ENCODE measurements at regions not wholly inside any gene's neighbourhood (a gene's known extent, or its start where the extent isn't known, plus 50 kb on each side); places are given as distances from the start of the nearest gene placed in this dataset.

DNA sequence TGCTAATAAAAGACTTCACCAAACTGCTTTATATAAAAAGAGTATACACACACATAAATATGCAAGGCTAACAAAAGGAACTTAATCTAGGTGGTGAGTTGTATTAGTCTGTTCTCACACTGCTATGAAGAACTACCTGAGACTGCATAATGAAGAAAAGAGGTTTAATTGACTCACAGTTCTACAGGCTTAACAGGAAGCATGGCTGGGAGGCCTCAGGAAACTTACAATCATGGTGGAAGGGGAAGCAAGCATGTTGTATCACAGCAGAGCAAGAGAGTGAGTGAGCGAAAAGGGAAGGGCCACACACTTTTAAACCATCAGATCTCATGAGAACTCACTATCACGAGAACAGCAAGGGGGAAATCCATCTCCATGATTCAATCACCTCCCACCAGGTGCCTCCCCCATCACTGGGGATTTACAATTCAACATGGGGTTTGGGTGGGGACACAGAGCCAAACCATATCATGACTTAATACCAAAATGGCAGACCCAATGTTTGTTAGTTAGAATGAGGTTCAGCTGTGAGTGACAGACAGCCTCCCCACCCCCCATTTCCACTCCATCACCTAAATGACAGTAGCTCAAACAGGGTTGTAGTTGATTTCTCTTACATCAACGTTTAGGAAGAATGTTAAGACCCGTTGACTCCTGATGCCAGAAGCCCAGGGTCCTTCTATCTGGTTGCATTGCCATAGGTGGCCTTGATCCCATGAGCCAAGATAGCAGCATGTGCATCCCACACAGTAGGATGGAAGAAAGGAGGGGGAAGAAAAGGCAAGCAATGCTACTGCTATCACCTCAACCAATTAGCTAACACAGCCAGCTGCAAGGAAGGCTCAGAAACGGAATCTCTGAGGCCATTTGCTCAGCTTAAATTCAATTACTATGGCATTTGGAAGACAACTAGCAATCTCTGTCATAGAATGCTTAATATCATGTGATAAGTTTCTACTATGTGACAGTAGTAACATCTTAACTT lies 77.0 kb downstream of the CCDC71L start:
- no peak overlapping the region for H3K27ac ChIP-seq (ENCODE audit: extremely low read depth, low read depth, low read length)
- no peak overlapping the region for H3K4me3 ChIP-seq (ENCODE audit: low read depth, low read length)
- no peaks in the 10 kb centered on the region for H3K9me3 ChIP-seq (ENCODE audit: control insufficient read depth, insufficient read depth, low read depth, low read length)
- ChIA-PET POLR2A (no interaction called here), CTCF (no interaction called here)
- H3K36me3 ChIP-seq (ENCODE audit: control insufficient read depth in 2 of 2, insufficient read depth in 1 of 2, low read length in 2 of 2), result no peaks in the 10 kb centered on the region
- H3K4me1 ChIP-seq (ENCODE audit: control insufficient read depth, insufficient read depth, low read length), result no peaks in the 10 kb centered on the region
- TF ChIP-seq ELK4 (IDR thresholded peaks at IDR 0.05; ENCODE audit: borderline replicate concordance, low read depth, low read length), result no peak
- no peak for TF ChIP-seq ZNF791 (tag by site-specific recombination; IDR thresholded peaks at IDR 0.05)
- TF ChIP-seq ZNF549 (tag by site-specific recombination; IDR thresholded peaks at IDR 0.05), result no peak
- no peak for TF ChIP-seq ZNF292 (tag by site-specific recombination; IDR thresholded peaks at IDR 0.05; ENCODE audit: borderline replicate concordance, low read depth)
- TF ChIP-seq OVOL3 (tag by site-specific recombination; IDR thresholded peaks at IDR 0.05), result no peak
- TF ChIP-seq ZNF768 (tag by site-specific recombination; IDR thresholded peaks at IDR 0.05), result no peak
- no peak for TF ChIP-seq ZEB2 (tag by site-specific recombination; IDR thresholded peaks at IDR 0.05)
- TF ChIP-seq GLI2 (tag by site-specific recombination; IDR thresholded peaks at IDR 0.05; ENCODE audit: borderline replicate concordance, low read depth), result no peak

DNA sequence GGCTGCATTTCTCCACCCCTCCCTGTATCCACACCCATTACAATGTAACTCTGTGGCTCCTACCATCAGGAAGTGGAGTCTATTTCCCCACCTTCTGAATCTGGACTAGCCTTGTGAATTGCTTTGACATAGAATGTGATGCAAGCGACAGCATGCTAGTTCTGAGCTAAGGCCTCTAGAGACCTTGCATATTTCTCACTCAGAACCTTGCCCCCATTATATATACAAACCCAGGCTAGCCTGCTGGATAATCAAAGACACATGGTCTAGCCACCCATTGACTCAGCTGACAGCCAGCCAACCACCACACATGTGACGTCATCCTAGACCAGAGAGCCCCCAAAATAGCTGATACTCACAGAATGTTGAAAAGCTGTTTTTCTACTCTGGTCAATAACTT lies 77.9 kb downstream of the CCDC71L start:
- TF ChIP-seq ZNF548 (tag by site-specific recombination; IDR thresholded peaks at IDR 0.05) (no peak), ZNF335 (tag by site-specific recombination; conservative IDR thresholded peaks at IDR 0.05) (no peak), GLIS2 (tag by site-specific recombination; IDR thresholded peaks at IDR 0.05) (no peak), ZNF530 (tag by site-specific recombination; IDR thresholded peaks at IDR 0.05; ENCODE audit: low read depth) (no peak), ZNF239 (tag by site-specific recombination; IDR thresholded peaks at IDR 0.05) (no peak), ZFHX2 (tag by site-specific recombination; conservative IDR thresholded peaks at IDR 0.05) (no peak), HOXD13 (CRISPR knock-in tag; IDR thresholded peaks at IDR 0.05; ENCODE audit: borderline replicate concordance) (no peak), ZNF280D (tag by site-specific recombination; IDR thresholded peaks at IDR 0.05) (no peak), ZNF555 (tag by site-specific recombination; conservative IDR thresholded peaks at IDR 0.05) (no peak), FEZF1 (tag by site-specific recombination; IDR thresholded peaks at IDR 0.05) (no peak), ZNF157 (tag by site-specific recombination; IDR thresholded peaks at IDR 0.05) (no peak), GLI4 (tag by site-specific recombination; IDR thresholded peaks at IDR 0.05) (no peak), PRDM1 (tag by site-specific recombination; IDR thresholded peaks at IDR 0.05) (no peak), ZNF324 (tag by site-specific recombination; IDR thresholded peaks at IDR 0.05) (no peak), ZNF146 (tag by site-specific recombination; IDR thresholded peaks at IDR 0.05) (no peak)
- H3K4me3 ChIP-seq (ENCODE audit: low read depth, low read length), result no peak overlapping the region
- no peaks in the 10 kb centered on the region for H3K9me3 ChIP-seq (ENCODE audit: control insufficient read depth, insufficient read depth, low read depth, low read length)
- no peaks in the 10 kb centered on the region for H3K36me3 ChIP-seq (ENCODE audit: control insufficient read depth in 2 of 2, insufficient read depth in 1 of 2, low read length in 2 of 2)
- H3K4me1 ChIP-seq (ENCODE audit: control insufficient read depth, insufficient read depth, low read length), result no peaks in the 10 kb centered on the region
- POLR2A ChIA-PET, result no interaction called here
- H3K27ac ChIP-seq (ENCODE audit: extremely low read depth, low read depth, low read length), result no peak overlapping the region
- CTCF ChIA-PET, result no interaction called here
